CD4-positive, alpha-beta T cell (primary cell): ENCODE measurements at regions not wholly inside any gene's neighbourhood (a gene's known extent, or its start where the extent isn't known, plus 50 kb on each side); places are given as distances from the start of the nearest gene placed in this dataset.

ENCODE experiments used
- ATAC-seq: fragments of 200-7000 bp; cut with Tn5 transposase; one replicate; pipeline ENCODE4 v1.10.0; 2022; ENCODE audit warnings: mild to moderate bottlenecking; ENCODE audit not compliant: poor library complexity
- CTCF ChIA-PET: fragments of 350-600 bp; sonication (Branson Sonifier 250); formaldehyde crosslinking; loops from one replicate; lab custom pipeline; 2021; ENCODE audit warnings: antibody characterized with exemption, inconsistent platforms; lab: Charles Lee
- POLR2A ChIA-PET: fragments of 350-600 bp; sonication (Branson Sonifier 250); formaldehyde crosslinking; loops from one replicate; lab custom pipeline; 2021; ENCODE audit warnings: antibody characterized with exemption, inconsistent platforms; lab: Charles Lee
- DNase-seq, 14 experiments: peaks; one replicate each; pipeline ENCODE4 v3.0.0-alpha.2; 2013 to 2020; ENCODE audit warnings: mixed read lengths in 2 of 14
- H3K27ac ChIP-seq, 2 donors: one replicate each; pipeline versions ENCODE4 v1.5.1 to v1.7.0; 2013; ENCODE audit warnings: low read length in 2 of 2, low read depth in 1 of 2, mild to moderate bottlenecking in 1 of 2
- H3K27me3 ChIP-seq, 2 experiments: 1 replicate in 1 of 2; 2 replicates in 1 of 2; pipeline versions ENCODE4 v1.6.1 to v1.7.0; 2013; ENCODE audit warnings: low read length in 2 of 2, control low read depth in 1 of 2, mild to moderate bottlenecking in 1 of 2, moderate library complexity in 1 of 2; ENCODE audit not compliant: insufficient read depth in 2 of 2, control insufficient read depth in 1 of 2
- H3K36me3 ChIP-seq: one replicate; pipeline ENCODE4 v1.6.1; 2013; ENCODE audit warnings: low read length, control low read depth; ENCODE audit not compliant: insufficient read depth
- H3K4me1 ChIP-seq: one replicate; pipeline ENCODE4 v1.6.1; 2013; ENCODE audit warnings: low read length, control low read depth; ENCODE audit not compliant: insufficient read depth
- H3K4me3 ChIP-seq: one replicate; pipeline ENCODE4 v1.5.1; 2013; ENCODE audit warnings: mild to moderate bottlenecking, low read length, moderate library complexity
- H3K9me3 ChIP-seq, 2 experiments: 1 replicate in 1 of 2; 2 replicates in 1 of 2; pipeline versions ENCODE4 v1.6.1 to v1.7.0; 2013; ENCODE audit warnings: low read length in 2 of 2, mild to moderate bottlenecking in 2 of 2, control low read depth in 1 of 2, moderate library complexity in 1 of 2; ENCODE audit not compliant: control insufficient read depth in 1 of 2, insufficient read depth in 1 of 2
- H3K27ac Mint-ChIP-seq: one replicate; pipeline ENCODE4 v1.8.0; 2020; ENCODE audit warnings: mixed read lengths
- H3K27me3 Mint-ChIP-seq: one replicate; pipeline ENCODE4 v1.8.0; 2021; ENCODE audit warnings: mixed read lengths
- H3K36me3 Mint-ChIP-seq: one replicate; pipeline ENCODE4 v1.8.0; 2021; ENCODE audit warnings: low read depth, mixed read lengths
- H3K4me1 Mint-ChIP-seq: one replicate; pipeline ENCODE4 v1.8.0; 2021; ENCODE audit warnings: low read depth, mixed read lengths
- H3K4me3 Mint-ChIP-seq: one replicate; pipeline ENCODE4 v1.8.0; 2020; ENCODE audit warnings: mild to moderate bottlenecking, mixed read lengths
- H3K9me3 Mint-ChIP-seq: one replicate; pipeline ENCODE4 v1.8.0; 2020; ENCODE audit warnings: mixed read lengths
- intact Hi-C, 2 experiments: fragments of 100-400 bp; cut with DNase I in 1 of 2; cut with micrococcal nuclease in 1 of 2; formaldehyde crosslinking; loops; one replicate each; pipeline versions ENCODE4 v1.15.1 to v1.9.0; 2023 to 2025; cut with DNase I, micrococcal nuclease
- TF ChIP-seq, protein P1 (sequence below): fragments of 200-600 bp; IDR thresholded peaks from one replicate; pipeline ENCODE4 v1.8.0; 2022; ENCODE audit warnings: antibody characterized with exemption, mild to moderate bottlenecking

DNA sequence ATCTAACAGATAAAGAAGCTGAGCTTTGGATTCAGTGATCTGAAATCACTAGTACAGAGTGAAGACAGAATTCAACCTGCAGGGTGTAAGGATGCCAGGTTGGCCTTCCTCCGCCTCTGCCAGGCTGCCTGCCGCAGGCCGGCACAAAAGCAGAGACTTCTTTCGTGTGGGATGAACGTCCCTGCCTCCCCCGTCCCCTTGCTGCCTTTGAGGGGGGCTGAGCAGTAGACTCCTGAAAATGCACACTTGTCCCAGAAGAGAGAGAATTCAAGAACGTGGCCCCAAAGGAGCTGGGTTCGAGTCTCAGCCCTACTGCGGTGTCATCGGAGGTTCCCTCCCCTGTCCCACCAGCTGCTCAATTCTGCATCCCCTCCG lies 154.3 kb downstream of the BCL11B start:
- H3K27me3 Mint-ChIP-seq = no peaks in the 10 kb centered on the region
- no peak for ATAC-seq
- peak overlapping the region; percentile 29 for H3K4me3 ChIP-seq
- peaks cover 5 to 10% of the 10 kb centered on the region in 2 experiments for H3K27me3 ChIP-seq
- POLR2A ChIA-PET = no interaction called here
- peak overlapping the region; percentile 81 for H3K4me3 Mint-ChIP-seq
- DNase-seq = no peak
- H3K36me3 ChIP-seq = no peaks in the 10 kb centered on the region
- peaks cover 10% of the 10 kb centered on the region for H3K4me1 Mint-ChIP-seq
- peaks cover 29% of the 10 kb centered on the region for H3K36me3 Mint-ChIP-seq
- H3K27ac Mint-ChIP-seq = no peak overlapping the region
- no peak overlapping the region for H3K27ac ChIP-seq
- intact Hi-C loops = no loop called here
- TF ChIP-seq, protein P1, sequence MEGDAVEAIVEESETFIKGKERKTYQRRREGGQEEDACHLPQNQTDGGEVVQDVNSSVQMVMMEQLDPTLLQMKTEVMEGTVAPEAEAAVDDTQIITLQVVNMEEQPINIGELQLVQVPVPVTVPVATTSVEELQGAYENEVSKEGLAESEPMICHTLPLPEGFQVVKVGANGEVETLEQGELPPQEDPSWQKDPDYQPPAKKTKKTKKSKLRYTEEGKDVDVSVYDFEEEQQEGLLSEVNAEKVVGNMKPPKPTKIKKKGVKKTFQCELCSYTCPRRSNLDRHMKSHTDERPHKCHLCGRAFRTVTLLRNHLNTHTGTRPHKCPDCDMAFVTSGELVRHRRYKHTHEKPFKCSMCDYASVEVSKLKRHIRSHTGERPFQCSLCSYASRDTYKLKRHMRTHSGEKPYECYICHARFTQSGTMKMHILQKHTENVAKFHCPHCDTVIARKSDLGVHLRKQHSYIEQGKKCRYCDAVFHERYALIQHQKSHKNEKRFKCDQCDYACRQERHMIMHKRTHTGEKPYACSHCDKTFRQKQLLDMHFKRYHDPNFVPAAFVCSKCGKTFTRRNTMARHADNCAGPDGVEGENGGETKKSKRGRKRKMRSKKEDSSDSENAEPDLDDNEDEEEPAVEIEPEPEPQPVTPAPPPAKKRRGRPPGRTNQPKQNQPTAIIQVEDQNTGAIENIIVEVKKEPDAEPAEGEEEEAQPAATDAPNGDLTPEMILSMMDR = no peak
- CTCF ChIA-PET = no interaction called here
- H3K4me1 ChIP-seq = peaks cover 13% of the 10 kb centered on the region
- H3K9me3 ChIP-seq = peaks cover 8% of the 10 kb centered on the region in 2 experiments
- peaks cover 5% of the 10 kb centered on the region for H3K9me3 Mint-ChIP-seq

DNA sequence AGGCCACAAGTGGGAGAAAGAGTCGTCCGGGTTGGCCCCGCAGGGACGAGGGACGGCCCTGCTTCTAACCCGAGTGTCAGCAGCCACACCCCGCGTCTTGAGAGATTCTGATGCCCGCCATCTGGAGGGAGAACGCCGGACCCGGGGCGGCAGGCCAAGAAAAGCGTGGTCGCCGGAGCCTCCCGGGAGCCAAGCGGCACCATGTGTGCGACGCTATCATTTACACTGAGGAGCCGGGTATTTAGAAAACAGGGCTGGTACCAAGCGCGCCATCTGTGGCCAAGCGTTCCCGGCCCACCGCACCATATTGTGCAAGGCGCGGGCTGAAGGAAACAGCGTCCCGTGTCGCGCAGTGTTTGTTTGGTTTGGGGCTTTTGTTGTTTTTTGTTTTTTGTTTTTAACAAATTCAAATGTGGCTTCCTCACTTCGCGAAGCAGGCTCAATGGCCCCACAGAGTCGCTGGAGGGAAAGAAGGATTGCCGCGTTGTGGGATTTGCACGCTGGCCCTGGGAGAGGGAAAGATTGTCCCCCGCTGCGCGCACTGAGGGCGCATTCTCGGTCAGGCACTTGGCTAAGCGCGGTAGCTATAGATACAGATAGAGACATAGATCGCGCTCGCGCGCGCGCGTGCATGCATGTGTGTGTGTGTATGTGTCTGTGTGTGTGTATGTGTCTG lies 153.8 kb downstream of the BCL11B start:
- H3K27ac ChIP-seq = no peak overlapping the region
- no peak overlapping the region for H3K27ac Mint-ChIP-seq
- H3K27me3 ChIP-seq = peaks cover 5 to 10% of the 10 kb centered on the region in 2 experiments
- H3K4me3 ChIP-seq = peak overlapping the region; percentile 29
- peaks cover 5 to 8% of the 10 kb centered on the region in 2 experiments for H3K9me3 ChIP-seq
- ChIA-PET CTCF (no interaction called here), POLR2A (no interaction called here)
- H3K4me1 Mint-ChIP-seq = peaks cover 10% of the 10 kb centered on the region
- peaks cover 26% of the 10 kb centered on the region for H3K36me3 Mint-ChIP-seq
- DNase-seq = peak in 4 of 14 experiments; percentile 4 to 28 (median 23)
- H3K4me3 Mint-ChIP-seq = peak overlapping the region; percentile 81
- peak; percentile 43 for ATAC-seq
- H3K27me3 Mint-ChIP-seq = no peaks in the 10 kb centered on the region
- no peaks in the 10 kb centered on the region for H3K36me3 ChIP-seq
- peaks cover 13% of the 10 kb centered on the region for H3K4me1 ChIP-seq
- intact Hi-C loops = no loop called here
- H3K9me3 Mint-ChIP-seq = peaks cover 5% of the 10 kb centered on the region
- TF ChIP-seq, protein P1 = no peak

DNA sequence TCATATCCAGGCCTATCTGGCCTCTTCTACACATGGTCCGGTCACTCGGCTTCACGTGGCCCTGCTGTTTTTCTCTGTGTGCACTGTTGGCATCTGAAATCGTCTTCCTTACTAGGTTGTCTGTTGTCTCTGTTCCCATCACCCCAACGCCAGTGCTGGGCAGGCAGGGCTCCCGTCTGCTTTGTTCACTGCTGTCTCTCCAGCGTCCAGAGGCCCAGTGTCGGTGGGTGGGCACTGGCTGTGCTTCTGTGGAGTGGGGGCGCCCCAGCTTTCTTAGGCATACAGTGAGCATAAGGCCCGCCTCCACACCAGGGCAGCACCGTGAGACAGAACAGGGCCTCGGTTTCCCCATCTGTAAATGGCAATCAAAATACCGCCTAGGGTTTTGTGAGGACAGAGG lies 153.1 kb downstream of the BCL11B start:
- ChIA-PET CTCF (no interaction called here), POLR2A (no interaction called here)
- Mint-ChIP-seq H3K36me3 (peaks cover 18% of the 10 kb centered on the region), H3K27ac (no peak overlapping the region), H3K27me3 (no peaks in the 10 kb centered on the region), H3K9me3 (peaks cover 5% of the 10 kb centered on the region), H3K4me1 (peaks cover 10% of the 10 kb centered on the region), H3K4me3 (peak overlapping the region; percentile 81)
- ATAC-seq = no peak
- intact Hi-C loops = no loop called here
- DNase-seq = no peak
- Histone ChIP-seq H3K36me3 (no peaks in the 10 kb centered on the region), H3K9me3 (peaks cover 2 to 7% of the 10 kb centered on the region in 2 experiments), H3K4me1 (peaks cover 13% of the 10 kb centered on the region), H3K27ac (no peak overlapping the region), H3K27me3 (peaks cover 5 to 10% of the 10 kb centered on the region in 2 experiments), H3K4me3 (no peak overlapping the region)
- TF ChIP-seq, protein P1 = no peak
